ENCODE measurements at regions not wholly inside any gene's neighbourhood (a gene's known extent, or its start where the extent isn't known, plus 50 kb on each side); places are given as distances from the start of the nearest gene placed in this dataset.
A peak's percentile ranks its signal among the peaks of the same experiment; 100 is the strongest.

GRCh38 chr14:95609398-95609990 is 74.6 kb downstream of the GLRX5 start:
- TF ChIP-seq POLR2A (IDR thresholded peaks at IDR 0.05; ENCODE audit: extremely low read depth, insufficient read length), result no peak
- TF ChIP-seq CTCF (IDR thresholded peaks at IDR 0.05; ENCODE audit: low read depth, low read length), result peak; percentile 79

Measured in NB4 (cell line).